GM12892 (cell line): ENCODE measurements at regions not wholly inside any gene's neighbourhood (a gene's known extent, or its start where the extent isn't known, plus 50 kb on each side); places are given as distances from the start of the nearest gene placed in this dataset.

Source experiments
- POLR2AphosphoS5 ChIP-seq: IDR thresholded peaks from 2 replicates; pipeline ENCODE4 v1.6.1; 2011; ENCODE audit warnings: low read depth, low read length, control low read depth
- TAF1 ChIP-seq: IDR thresholded peaks from 2 replicates; pipeline ENCODE4 v1.6.1; 2011; ENCODE audit warnings: low read depth, mild to moderate bottlenecking, control low read depth, low read length, borderline replicate concordance

GRCh38 chr1:229203991-229204632 is 66.8 kb upstream of the RAB4A start:
- no peak for TF ChIP-seq TAF1
- no peak for TF ChIP-seq POLR2AphosphoS5
